ENCODE measurements at regions not wholly inside any gene's neighbourhood (a gene's known extent, or its start where the extent isn't known, plus 50 kb on each side); places are given as distances from the start of the nearest gene placed in this dataset.
"Not testable (repeated sequence)": the region's sequence is repeated elsewhere in the genome, so short reads cannot be mapped to it uniquely, and the experiment has no call there.

DNA sequence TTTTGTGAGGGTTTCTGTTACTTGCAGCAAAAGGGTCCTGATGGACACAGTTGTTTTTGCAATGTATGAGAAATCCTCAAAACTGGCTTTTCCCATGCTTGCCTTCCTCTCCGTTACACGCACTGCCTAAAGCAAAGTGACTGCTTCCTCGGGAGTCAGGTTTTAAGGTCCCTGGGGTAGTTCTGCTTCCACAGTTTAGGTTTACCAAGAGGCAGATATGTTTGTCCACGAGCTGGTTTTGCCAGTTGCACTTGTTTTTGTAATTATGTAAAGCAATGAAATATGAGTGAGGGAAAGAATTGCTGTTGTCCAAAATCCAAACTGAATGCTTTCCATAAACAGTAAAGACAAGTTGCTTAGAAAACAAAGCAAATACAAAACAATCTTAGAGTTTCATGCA, 290.7 kb upstream of the AMIGO2 start:
- DNase-seq (ENCODE audit: low read depth) = no peak

DNA sequence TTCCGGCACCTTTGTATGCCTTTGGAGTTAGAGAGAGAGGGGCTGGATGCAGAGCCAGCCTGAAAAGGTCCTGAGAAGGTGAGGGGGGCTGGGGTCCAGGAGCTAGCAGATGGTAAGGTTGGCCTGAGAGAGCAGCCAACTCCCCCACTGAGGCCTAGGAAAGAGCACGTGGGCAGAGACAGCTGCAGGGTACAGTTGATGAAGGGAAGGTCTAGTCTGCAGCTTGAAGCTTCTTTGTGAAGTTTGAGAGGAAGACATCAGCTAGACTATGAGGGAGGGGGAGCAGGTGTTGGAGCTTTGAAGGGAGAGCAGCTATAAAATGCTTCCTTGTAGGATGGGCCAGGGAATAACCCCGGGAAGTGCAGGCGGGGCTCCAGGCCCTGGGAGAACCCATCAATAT, 289.3 kb upstream of the AMIGO2 start:
- DNase-seq (ENCODE audit: low read depth) = no peak

DNA sequence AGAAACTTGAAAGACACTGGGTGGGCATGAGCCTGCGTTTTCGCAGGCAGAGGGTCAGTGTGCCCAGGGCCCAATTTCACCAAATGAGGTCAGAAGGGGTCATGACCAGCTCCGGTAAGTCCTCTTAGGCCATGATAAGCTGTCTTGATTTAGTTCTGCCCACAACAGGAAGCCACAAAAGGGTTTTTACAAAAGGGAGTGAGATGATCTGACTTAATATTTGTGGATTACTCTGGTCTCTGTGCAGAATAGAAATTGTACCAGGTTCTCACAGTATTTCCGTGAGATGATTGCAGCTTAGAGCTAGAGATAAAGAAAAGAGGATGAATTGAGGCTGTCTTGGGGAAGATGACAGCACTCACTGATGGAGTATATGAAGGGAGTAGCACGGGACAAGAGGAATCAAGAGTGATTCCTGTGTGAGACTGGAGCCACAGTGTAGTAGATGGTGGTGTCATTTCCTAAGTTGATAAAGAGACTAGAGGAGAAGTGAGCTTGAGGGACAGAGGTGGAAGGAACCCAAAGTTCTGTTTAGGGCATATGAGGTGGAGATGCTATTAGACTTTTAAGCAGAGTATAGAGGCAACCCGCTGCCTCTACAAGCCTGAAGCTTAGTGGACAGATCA, 288.3 kb upstream of the AMIGO2 start:
- no peak for DNase-seq (ENCODE audit: low read depth)

DNA sequence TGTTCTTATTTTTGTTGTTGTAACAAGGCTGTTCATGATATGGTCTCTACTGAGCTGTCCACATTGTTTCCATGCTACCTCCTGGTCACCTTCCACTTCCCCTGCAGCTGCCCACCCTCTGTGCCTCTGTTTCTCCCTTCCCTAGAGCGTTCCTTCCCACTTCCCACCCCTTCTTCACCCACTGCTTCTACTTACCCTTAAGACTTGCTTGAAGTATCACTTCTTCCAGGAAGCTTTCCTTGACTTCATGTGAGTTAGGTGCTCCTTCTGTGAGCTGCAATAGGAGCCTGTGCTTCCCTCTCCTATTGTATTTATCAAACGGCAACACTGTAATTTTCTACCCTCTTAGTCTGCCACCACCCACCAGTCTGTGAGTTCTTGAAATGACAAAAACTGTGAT, 286.8 kb upstream of the AMIGO2 start:
- DNase-seq (ENCODE audit: low read depth) = no peak

DNA sequence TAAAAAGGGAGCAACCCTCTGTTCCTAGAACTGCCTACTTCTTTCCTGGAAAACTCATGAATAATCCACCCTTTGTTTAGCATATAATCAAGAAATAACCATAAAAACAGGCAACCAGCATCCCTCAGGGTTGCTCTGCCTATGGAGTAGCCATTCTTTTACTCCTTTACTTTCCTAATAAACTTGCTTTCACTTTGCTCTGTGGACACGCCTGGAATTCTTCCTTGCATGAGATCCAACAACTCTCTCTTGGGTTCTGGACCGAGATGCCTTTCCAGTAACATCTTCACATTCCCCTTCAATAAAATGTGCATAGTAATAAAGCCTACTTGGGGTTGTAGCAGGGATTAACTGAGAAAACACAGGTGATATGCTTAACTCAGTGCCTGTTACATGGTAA, 286.4 kb upstream of the AMIGO2 start:
- DNase-seq (ENCODE audit: low read depth) = no peak

DNA sequence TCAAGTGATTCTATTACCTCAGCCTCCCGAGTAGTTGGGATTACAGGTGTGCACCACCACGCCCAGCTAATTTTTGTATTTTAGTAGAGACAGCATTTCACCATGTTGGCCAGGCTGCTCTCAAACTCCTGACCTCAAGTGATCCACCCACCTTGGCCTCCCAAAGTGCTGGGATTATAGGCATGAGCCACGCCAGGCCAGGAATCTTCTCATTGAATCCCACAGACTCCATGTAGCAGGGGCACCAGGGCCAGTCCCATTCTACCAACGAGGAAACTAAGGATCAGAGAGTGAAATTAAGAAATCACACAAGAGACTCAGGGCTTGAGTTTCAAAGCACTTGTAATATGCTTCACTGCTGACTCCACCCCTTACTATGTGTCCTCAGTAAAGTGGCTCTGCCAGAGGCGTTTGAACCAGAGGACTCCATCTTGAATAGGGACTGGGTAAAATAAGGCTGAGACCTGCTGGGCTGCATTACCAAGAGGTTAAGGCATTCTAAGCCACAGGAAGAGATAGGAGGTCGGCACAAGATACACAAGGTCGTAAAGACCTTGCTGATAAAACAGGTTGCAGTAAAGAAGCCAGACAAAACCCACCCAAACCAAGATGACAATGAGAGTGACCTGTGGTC, 285.8 kb upstream of the AMIGO2 start:
- not testable (repeated sequence) for DNase-seq (ENCODE audit: low read depth)

DNA sequence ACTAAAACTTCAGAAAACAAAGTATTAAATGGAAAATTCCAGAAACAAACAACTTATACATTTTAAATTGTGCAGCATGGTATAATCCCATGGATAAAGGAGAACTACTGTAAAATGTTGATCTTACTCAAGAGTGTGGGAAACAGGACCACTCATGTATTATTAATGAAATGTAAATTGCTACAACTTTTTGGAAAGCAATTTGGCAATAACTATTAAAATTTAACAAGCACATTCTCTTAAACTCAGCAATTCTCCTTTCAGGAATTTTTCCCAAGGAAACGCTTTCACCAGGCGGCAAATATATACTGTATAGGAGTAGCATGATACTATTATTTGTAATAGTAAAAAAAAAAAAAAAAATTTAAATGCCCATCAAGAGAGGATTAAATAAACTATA, 284.5 kb upstream of the AMIGO2 start:
- no peak for DNase-seq (ENCODE audit: low read depth)

DNA sequence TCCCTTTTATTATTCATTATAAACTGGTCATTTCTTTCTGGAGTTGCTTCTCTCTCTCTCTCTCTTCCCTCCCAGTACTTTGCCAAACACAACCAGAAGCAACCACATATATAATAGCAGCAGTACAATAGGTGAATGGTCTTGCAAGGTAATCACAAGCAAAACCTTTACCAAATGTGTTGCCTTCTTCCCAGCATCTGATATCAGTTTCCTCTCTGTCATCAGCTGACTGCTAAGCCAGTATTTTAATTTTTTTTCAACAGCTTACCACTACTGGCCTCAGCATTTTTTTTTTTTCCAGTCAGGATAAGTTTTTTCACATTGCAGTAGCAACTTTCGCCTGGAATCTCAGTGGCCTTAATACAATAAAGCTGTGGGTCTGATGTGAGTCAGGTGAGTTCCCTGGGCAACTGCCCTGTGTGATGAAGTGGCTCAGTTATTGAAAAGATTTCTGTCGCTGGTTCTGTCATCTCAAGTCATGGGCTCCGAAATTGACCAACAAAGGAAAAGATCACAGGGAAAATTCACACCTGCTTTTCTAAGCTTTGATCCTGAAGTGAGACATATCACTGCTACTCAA, 282.5 kb upstream of the AMIGO2 start:
- no peak for DNase-seq (ENCODE audit: low read depth)

DNA sequence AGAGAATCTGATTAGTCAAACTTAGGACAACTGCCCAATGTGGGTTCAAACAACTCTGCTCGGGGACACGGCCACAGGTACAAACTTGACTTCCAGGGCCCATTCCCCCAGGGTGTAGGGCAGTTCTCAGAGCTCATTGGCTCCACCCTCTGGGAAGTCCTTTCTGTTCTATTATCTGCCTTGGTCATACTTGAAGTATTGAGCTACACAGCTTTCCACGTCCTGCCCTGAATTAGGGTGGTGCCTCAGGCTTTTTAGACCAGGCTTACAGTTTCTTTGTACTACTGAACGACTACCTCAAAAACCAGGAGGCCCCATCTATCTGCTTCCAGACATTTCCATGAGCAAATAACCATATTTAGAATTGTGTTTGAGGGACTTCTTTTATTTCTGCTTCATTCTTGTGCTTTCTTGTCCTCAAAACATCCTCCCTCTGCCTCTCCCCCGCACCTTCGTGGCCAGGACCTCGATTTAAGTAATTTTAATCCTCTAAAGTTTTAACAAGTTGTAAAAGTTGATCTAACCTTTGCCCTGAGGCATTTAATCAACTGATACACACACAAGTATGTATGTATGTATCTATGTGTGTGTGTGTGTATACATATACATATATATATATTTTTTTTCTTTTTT, 281.7 kb upstream of the AMIGO2 start:
- DNase-seq (ENCODE audit: low read depth) = no peak

DNA sequence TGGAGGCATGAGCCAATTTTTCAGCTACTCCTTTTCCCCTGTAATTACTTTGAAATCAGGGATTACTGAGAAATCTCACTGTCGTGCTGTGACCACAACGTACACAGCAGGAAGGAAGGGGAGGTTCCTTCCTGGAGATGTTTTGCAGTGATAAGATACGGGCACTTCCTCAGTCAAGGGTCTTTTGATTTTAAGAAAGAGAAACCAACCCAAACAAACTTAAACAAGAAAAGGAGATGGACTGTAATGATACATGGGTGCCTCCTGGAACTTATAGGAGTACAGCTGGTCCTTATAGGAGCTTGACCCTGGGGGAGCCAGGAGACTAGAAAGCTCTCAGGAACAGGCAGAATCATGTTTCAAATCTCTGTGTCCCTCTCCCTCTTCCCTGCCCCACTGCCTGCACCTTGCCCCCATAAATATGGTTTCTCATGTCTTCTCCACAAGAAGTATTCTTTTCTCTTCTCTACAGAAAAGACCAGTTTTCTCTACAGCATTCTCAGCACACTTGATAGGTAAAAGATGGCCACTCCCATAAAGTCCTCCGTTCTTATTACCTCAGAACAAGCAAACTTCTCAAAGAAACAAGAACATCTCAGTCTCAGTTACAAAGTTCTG, 281.1 kb upstream of the AMIGO2 start:
- no peak for DNase-seq (ENCODE audit: low read depth)

DNA sequence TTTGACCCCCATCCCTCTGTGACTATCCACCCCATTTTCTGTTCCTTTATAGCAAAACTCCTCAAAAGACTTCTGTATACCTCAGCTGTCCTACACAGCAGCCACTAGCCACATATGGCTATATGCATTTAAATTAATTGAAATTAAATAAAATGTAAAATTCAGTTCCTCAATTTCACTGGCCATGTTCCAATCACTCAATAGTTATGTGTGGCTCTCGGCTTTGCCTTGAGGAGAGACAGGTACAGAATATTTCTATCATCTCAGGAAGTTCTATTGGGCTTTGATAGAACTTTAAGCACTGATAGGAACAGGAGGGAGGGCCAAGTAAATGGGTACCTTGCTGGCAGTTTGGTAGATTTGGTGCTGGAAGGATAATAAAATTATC, 280.3 kb upstream of the AMIGO2 start:
- no peak for DNase-seq (ENCODE audit: low read depth)

DNA sequence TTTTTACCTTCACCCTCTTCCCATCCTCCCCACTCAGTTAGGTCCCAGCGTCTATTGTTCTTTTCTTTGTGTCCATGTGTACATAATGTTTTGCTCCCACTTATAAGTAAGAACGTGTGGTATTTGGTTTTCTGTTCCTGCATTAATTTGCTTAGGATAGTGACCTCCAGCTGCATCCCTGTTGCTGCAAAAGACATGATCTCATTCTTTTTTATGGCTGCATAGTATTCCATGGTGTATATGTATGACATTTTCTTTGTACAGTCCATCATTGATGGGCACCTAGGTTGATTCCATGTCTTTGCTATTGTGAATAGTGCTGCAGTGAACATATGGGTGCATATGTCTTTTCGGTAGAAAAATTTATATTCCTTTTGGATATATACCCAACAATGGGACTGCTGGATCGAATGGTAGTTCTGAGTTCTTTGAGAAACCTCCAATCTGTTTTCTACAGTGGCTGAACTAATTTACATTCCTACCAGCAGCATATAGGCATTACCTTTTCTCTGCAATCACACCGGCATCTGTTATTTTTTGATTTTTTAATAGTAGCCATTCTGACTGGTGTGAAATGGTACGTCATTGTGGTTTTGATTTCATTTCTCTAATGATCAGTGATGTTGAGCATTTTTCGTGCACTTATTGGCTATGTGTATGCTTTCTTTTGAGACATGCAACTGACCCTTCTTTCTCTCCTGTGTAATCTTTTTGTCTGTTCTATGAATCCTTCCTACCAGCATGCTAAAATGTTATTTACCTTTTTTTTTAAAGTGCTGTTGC, 279.7 kb upstream of the AMIGO2 start:
- no peak for DNase-seq (ENCODE audit: low read depth)

DNA sequence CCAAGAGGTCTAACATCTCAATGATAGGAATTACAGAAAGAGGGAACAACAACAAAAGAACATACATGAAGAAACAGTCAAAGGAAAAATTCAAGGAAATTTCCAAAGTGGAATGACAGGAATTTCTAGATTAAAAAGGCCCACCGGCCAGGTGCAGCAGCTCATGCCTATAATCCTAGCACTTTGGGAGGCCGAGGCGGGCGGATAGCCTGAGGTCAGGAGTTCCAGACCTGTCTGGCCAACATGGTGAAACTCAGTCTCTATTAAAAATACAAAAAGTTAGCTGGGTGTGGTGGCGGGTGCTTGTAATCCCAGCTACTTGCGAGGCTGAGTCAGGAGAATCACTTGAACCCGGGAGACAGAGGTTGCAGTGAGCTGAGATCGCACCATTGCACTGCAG, 277.2 kb upstream of the AMIGO2 start:
- DNase-seq (ENCODE audit: low read depth) = not testable (repeated sequence)

DNA sequence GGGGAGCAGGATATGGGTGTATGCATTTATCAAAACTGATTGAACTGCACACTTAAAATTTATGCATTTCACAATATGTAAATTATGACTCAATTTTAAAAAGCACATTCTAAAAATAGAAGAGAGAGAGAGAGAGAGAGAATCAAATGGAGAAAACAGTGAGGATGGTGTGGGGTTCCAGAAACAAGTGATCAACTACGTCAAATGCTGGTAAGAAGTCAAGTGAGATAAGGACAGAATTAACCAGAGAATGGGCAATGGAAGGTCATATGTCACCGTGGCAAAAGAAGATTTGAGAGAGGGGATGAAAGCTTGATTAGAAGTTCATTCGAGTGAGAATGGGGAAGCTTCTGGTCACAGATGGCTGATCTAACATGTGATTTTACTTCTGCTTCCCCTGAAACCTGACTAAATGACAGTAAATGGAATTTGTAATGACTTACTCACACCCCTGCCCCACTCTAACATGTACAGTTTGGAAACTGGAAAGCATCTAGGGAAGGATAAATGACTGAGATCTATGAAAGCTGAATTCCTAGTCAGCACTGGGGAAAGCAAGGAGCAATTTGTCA, 276.5 kb upstream of the AMIGO2 start:
- DNase-seq (ENCODE audit: low read depth) = no peak

DNA sequence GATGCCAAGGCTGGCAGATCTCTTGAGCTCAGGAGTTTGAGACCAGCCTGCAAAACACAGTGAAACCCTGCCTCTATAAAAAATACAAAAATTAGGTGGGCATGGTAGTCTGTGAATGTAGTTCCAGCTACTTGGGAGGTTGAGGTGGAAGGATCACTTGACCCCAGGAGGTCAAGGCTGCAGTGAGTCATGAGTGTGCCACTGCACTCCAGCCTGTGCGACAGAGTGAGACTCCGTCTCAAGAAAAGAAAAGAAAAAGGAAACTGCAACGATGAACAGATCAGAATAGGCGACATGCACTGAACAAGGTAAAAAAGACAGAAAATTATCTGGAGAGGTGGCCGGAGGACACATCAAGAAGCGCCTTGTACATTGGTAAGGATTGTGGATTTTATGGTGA, 273.7 kb upstream of the AMIGO2 start:
- DNase-seq (ENCODE audit: low read depth) = no peak

DNA sequence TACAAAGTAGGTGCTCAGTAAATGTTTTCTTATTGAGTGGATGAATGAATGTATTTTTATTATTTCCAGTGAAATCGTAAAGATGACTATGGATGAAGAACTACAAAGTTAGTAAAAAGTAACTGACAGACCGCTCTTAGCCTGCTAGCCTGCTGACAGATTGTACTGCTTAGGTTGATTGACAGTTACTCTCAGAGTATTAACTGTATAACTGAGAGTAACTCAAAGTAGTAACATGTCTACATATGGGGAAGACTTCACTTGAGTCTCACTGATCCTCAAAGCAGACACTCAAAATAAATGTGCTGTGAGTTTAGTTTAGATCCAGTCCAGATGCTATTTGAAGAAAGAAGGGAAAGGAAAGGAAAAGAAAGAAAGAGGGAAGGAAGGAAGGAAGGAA, 272.3 kb upstream of the AMIGO2 start:
- DNase-seq (ENCODE audit: low read depth) = no peak

DNA sequence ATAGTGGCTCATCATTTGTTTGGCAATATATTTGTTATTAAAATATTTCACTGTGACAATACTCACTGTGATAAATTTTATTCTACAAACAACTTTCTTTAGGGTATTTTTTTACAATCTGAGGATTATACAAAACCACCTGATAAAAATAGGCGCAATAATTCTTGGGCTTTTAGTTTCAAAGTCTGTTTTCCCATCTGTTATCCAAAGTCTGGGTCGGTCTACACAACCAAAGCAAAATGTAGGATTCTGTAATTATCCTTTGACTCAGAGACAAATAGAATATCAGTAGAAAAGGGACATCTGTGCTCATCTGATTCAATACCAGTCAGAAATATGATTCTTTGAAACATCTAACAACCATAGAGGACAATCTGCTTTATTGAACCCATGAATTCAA, 271.8 kb upstream of the AMIGO2 start:
- DNase-seq (ENCODE audit: low read depth) = no peak

DNA sequence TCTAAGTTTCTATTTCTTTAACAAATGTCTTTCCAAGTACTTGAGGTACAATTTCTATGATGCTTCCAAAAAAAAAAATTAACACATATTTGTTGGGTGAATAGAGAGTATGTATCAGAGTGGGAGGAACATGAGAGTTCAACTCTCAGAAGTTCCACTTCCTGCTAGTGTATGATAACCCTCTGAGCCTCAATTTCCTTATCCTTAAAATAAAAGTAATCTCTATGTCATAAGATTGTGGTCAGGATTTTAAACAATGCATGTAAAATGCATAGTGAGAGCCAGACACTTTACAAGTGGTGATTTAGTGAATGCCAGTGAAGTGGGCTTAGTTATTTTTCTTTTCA, 270.3 kb upstream of the AMIGO2 start:
- no peak for DNase-seq (ENCODE audit: low read depth)

DNA sequence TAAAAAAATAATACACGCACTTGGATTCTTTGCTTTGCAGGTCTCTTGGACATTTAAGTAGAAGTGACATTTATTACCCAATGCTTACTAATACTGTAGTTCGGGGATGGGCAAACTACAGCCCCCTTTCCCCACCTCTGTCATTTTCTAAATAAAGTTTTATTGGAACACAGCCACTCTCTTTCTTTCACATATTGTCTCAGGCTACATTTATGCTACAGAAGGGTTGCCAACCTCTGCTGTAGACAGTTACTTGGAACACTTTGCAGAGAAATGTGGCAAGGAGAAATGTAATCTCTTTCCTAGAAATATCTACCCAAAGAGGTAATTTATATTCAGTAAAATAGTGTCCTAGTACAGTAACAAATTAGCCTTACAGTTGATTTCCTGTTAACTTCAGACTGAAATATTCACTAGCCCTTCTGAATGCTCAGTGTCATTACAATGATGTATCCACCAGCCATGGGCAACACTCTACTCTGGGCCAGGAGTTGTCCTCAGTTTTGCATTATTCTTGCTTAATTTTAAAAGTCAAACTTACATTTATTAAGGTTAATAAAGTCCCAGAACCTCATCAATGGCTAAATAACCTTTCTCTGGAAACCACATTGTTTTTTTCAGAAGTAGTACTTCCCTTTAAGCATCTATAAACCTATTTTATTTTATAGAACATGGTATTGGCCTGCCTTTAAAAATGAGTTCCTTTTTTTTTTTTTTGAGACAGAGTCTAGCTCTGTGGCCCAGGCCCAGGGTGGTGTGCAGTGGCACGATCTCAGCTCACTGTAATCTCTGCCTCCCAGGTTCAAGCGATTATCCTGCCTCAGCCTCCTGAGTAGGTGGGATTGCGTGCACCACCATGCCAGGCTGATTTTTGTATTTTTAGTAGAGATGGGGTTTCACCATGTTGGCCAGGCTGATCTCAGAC, 269.6 kb upstream of the AMIGO2 start:
- DNase-seq (ENCODE audit: low read depth) = no peak

DNA sequence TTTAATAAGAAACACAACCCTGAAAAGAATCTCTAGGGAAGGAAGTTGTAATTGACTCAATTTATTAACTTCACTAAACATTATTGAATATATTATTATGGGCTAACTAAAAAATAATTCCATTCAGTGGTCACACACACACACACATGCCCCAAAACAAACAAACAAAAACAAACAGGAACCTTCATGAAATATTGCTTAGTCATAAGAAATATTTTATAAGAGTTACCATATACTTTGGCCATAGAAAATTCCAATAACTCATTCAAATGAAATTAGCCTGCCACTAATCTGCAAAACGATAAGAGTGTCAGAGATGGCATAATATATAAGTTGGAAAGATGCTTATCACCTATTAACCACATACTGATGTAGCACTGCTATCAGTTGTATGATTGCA, 268.4 kb upstream of the AMIGO2 start:
- no peak for DNase-seq (ENCODE audit: low read depth)

Data from stromal cell of bone marrow (primary cell).